HG02973 (cell line): ENCODE measurements at regions not wholly inside any gene's neighbourhood (a gene's known extent, or its start where the extent isn't known, plus 50 kb on each side); places are given as distances from the start of the nearest gene placed in this dataset.

ENCODE experiments used
- ATAC-seq: cut with Tn5 transposase; IDR thresholded peaks from one replicate; pipeline ENCODE4 v1.9.1; 2021; ENCODE audit warnings: moderate library complexity; ENCODE audit not compliant: unreplicated experiment

- ATAC-seq, result no peak
Measured at GRCh38 chr5:14090755-14091154, 52.4 kb upstream of the TRIO start.

- no peak for ATAC-seq
Measured at GRCh38 chr5:14090290-14090689, 52.9 kb upstream of the TRIO start.

- ATAC-seq, result no peak
Measured at GRCh38 chr5:14089198-14089597, 53.9 kb upstream of the TRIO start.

DNA sequence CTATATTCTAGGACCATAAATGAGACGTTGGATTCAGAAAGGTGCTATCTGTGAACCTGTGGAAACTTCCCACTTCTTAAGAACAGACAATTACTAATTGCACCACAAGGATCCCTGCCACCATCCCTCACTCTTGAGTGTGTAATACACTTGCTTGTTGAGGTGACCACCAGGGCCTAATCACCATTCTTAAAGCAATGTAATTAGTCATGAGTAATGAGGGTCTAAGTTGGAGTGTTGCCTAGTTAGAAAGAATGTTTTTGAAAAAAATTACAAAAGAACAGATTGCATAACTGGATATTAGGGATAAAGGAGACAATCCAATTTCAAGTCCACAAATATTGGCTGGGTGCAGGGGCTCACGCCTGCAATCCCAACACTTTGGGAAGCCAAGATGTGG lies 56.9 kb upstream of the TRIO start:
- no peak for ATAC-seq

- no peak for ATAC-seq
Measured at GRCh38 chr5:14082973-14083372, 60.2 kb upstream of the TRIO start.

GRCh38 chr5:14082523-14082922 lies 60.6 kb upstream of the TRIO start:
- no peak for ATAC-seq

DNA sequence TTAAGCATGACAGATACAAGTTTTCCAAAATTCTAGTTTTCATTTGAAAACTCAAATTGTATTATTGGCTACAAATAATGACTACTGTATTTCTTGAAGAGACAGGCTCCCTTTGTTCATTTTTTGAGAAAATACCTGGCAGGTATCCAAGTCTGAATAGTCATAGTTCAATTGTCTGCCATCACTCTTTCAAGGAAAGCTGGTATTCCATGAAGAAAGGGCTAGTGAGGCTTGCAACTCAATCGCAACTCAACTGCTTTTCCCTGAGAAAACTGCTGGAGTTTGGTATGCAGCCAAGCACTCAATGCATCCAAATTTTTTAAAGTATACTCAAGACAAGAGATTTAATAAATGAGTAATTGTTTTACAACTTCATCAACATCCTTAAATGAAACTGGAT lies 61.4 kb upstream of the TRIO start:
- ATAC-seq, result no peak

DNA sequence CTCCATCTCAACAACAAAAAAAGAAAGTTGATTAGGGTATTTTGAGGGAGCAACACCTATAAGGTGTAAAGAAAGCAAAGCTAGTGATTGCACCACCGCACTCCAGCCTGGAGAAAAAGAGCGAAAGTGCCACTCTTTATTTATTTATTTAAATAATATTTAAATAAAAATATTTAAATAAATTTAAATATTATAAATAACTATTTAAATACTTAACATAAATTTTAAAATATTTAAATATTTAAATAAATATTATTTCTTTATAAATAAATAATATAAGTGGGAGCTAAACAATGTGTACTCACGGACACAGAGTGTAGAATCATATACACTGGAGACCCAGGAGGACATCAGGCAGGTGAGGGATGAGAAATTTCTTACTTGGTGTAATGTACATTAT lies 64.4 kb upstream of the TRIO start:
- ATAC-seq, result no peak

DNA sequence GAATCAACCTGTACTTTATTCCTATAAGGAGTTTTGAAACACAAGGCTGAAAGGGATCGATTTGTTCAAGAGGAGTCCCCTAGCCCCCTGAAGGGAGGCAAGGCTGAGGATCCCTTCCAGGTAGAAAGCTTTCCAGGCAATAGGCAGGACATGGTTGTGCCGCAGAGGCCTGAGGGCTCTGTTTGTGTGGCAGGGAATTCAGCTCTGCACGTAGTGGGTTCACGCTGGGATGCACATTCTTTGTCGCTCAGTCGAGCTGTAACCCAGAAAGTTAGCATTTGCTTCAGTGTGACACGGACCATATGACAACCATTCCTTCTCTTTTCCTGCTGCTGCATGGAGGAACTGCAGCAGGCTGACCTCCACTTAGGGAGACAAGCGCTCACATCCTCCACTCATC lies 65.6 kb upstream of the TRIO start:
- no peak for ATAC-seq

- no peak for ATAC-seq
Measured at GRCh38 chr5:14076561-14076960, 66.6 kb upstream of the TRIO start.

GRCh38 chr5:14075937-14076336 lies 67.2 kb upstream of the TRIO start:
- no peak for ATAC-seq

DNA sequence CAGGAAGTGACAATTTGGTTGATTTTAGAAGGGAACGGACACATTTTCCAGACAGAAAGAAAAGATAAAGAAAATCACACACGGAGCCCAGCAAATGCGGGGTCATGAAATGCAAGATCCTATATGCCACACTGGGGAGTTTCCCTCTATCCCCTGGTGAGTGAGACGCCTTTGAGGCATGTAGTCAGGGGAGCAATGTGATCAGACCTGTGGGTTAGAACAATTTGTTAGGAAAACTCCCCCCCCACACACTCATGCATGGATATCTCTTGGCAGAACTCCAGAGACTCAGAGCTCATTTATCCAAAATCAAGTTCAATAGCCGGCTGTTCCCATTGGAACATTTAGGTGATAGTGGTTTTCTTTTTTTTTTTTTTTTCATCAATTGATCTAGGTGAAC lies 71.7 kb upstream of the TRIO start:
- ATAC-seq, result no peak

DNA sequence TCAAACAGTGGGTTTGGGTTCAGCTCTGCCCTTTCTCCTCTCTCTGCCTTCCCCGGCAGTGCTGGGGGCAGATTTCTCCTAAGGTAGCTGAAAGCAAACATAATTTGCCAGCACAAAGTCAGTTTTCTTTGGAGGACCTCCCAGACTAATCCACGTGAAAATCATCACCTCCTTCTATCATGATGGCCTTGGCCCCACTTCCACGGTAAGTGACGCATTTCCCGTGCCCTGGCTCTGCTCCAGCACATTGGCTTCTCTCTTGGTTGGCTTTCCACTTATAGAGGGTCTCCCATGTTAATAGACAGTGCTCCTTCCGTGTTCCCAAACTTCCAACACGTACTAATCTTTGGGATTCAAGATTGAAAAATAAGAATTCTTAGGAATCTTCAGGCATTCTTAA lies 74.1 kb upstream of the TRIO start:
- ATAC-seq, result no peak

GRCh38 chr5:14068136-14068535 lies 75.0 kb upstream of the TRIO start:
- ATAC-seq, result no peak

GRCh38 chr5:14066326-14066725 lies 76.8 kb upstream of the TRIO start:
- ATAC-seq, result no peak

DNA sequence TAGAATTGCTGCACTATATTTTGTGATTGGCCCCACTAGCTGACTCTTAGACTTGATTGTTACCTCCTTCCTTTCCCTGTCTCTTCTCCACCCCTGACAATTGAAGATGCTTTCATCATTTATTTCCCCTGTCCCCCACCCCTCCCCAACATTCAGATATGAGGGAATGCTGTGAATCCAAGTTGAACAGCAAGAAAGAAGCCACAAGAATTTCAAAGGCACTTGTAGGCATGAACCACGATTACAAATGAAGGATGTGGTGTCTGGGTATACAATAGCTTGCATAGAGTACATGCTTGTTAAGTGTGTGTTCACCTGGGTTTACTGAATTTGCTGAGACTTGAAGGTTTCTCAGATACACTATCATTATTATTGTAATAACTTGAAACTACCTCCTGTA lies 78.3 kb upstream of the TRIO start:
- no peak for ATAC-seq

- no peak for ATAC-seq
Measured at GRCh38 chr5:14063691-14064090, 79.5 kb upstream of the TRIO start.

GRCh38 chr5:14063138-14063537 lies 80.0 kb upstream of the TRIO start:
- ATAC-seq, result no peak

GRCh38 chr5:14062178-14062577 lies 81.0 kb upstream of the TRIO start:
- ATAC-seq, result no peak

GRCh38 chr5:14061106-14061505 lies 82.0 kb upstream of the TRIO start:
- ATAC-seq, result no peak

DNA sequence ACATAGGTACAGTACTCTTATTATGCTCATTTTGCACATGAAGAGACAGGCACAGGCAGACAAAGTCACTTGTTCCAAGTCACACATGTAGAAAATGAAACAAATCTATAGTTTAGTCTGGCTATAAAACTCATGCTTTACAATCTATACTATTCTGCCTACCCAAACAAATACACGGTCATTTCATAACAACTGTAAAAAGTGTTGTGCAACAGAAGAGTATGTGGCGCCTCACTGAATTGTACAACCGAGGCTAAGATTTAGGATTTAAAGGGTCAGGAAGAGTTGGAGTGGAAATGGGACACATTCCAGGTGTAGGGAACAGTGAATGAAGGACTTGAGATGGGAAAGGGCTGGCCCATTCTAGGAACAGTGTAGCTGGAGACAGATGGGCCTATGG lies 82.9 kb upstream of the TRIO start:
- ATAC-seq, result no peak

- ATAC-seq, result no peak
Measured at GRCh38 chr5:14059810-14060209, 83.3 kb upstream of the TRIO start.

DNA sequence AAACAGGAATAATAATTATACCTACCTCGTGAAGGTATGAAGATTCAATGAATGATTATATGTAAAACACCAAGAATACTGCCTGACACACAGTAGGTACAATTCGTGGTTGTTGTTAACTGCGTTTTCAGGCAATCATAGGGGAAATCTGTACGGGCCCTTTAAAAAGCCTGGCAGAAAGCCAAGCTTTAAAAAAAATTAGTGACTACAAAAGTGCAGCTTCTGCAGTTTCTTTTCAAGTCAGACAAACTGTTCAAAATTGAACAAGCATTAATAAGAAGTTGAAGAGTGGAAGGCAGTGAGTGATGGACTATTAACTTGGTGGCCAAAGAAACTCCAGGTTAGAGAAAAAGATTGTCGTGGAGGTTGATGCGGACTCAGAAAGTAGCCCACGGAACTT lies 85.9 kb upstream of the TRIO start:
- no peak for ATAC-seq

GRCh38 chr5:14056039-14056438 lies 87.1 kb upstream of the TRIO start:
- no peak for ATAC-seq
